ENCODE measurements at regions not wholly inside any gene's neighbourhood (a gene's known extent, or its start where the extent isn't known, plus 50 kb on each side); places are given as distances from the start of the nearest gene placed in this dataset.

- H3K27me3 Mint-ChIP-seq (ENCODE audit: low read depth) = no peaks in the 10 kb centered on the region
- DNase-seq (ENCODE audit: low spot score) = no peak
- H3K9me3 Mint-ChIP-seq = no peaks in the 10 kb centered on the region
- no peaks in the 10 kb centered on the region for H3K4me1 Mint-ChIP-seq (ENCODE audit: low read depth)
- intact Hi-C loops (cut with micrococcal nuclease) = no loop called here
- no peak overlapping the region for H3K27ac Mint-ChIP-seq
- no peaks in the 10 kb centered on the region for H3K36me3 Mint-ChIP-seq (ENCODE audit: low read depth)
- H3K4me3 Mint-ChIP-seq (ENCODE audit: low read depth) = no peak overlapping the region
These were observed 298.7 kb upstream of the SOX11 start for GRCh38 chr2:5393474-5393873.

- intact Hi-C loops (cut with micrococcal nuclease) = no loop called here
- H3K4me3 Mint-ChIP-seq (ENCODE audit: low read depth) = no peak overlapping the region
- no peak overlapping the region for H3K27ac Mint-ChIP-seq
- H3K4me1 Mint-ChIP-seq (ENCODE audit: low read depth) = no peaks in the 10 kb centered on the region
- H3K36me3 Mint-ChIP-seq (ENCODE audit: low read depth) = no peaks in the 10 kb centered on the region
- no peaks in the 10 kb centered on the region for H3K27me3 Mint-ChIP-seq (ENCODE audit: low read depth)
- no peaks in the 10 kb centered on the region for H3K9me3 Mint-ChIP-seq
- no peak for DNase-seq (ENCODE audit: low spot score)
These were observed 298.0 kb upstream of the SOX11 start for GRCh38 chr2:5394223-5394622.

- no peaks in the 10 kb centered on the region for H3K4me1 Mint-ChIP-seq (ENCODE audit: low read depth)
- no peaks in the 10 kb centered on the region for H3K27me3 Mint-ChIP-seq (ENCODE audit: low read depth)
- H3K9me3 Mint-ChIP-seq = no peaks in the 10 kb centered on the region
- intact Hi-C loops (cut with micrococcal nuclease) = no loop called here
- H3K4me3 Mint-ChIP-seq (ENCODE audit: low read depth) = no peak overlapping the region
- no peaks in the 10 kb centered on the region for H3K36me3 Mint-ChIP-seq (ENCODE audit: low read depth)
- no peak overlapping the region for H3K27ac Mint-ChIP-seq
- DNase-seq (ENCODE audit: low spot score) = no peak
These were observed 291.0 kb upstream of the SOX11 start for GRCh38 chr2:5401115-5401657.

- Mint-ChIP-seq H3K4me1 (ENCODE audit: low read depth) (no peaks in the 10 kb centered on the region), H3K4me3 (ENCODE audit: low read depth) (no peak overlapping the region), H3K36me3 (ENCODE audit: low read depth) (no peaks in the 10 kb centered on the region), H3K27ac (no peak overlapping the region), H3K9me3 (no peaks in the 10 kb centered on the region), H3K27me3 (ENCODE audit: low read depth) (no peaks in the 10 kb centered on the region)
- intact Hi-C loops (cut with micrococcal nuclease) = no loop called here
- DNase-seq (ENCODE audit: low spot score) = no peak
These were observed 288.8 kb upstream of the SOX11 start for GRCh38 chr2:5403392-5403791.

GRCh38 chr2:5409898-5410381, 282.2 kb upstream of the SOX11 start:
- Mint-ChIP-seq H3K36me3 (ENCODE audit: low read depth) (no peaks in the 10 kb centered on the region), H3K4me3 (ENCODE audit: low read depth) (no peak overlapping the region), H3K9me3 (no peaks in the 10 kb centered on the region), H3K27ac (no peak overlapping the region), H3K27me3 (ENCODE audit: low read depth) (no peaks in the 10 kb centered on the region), H3K4me1 (ENCODE audit: low read depth) (no peaks in the 10 kb centered on the region)
- no peak for DNase-seq (ENCODE audit: low spot score)
- intact Hi-C loops (cut with micrococcal nuclease) = no loop called here

- Mint-ChIP-seq H3K36me3 (ENCODE audit: low read depth) (no peaks in the 10 kb centered on the region), H3K4me1 (ENCODE audit: low read depth) (no peaks in the 10 kb centered on the region), H3K27me3 (ENCODE audit: low read depth) (no peaks in the 10 kb centered on the region), H3K27ac (no peak overlapping the region), H3K9me3 (no peaks in the 10 kb centered on the region), H3K4me3 (ENCODE audit: low read depth) (no peak overlapping the region)
- intact Hi-C loops (cut with micrococcal nuclease) = no loop called here
- no peak for DNase-seq (ENCODE audit: low spot score)
These were observed 281.0 kb upstream of the SOX11 start for GRCh38 chr2:5410991-5411700.

- H3K4me3 Mint-ChIP-seq (ENCODE audit: low read depth) = no peak overlapping the region
- DNase-seq (ENCODE audit: low spot score) = no peak
- intact Hi-C loops (cut with micrococcal nuclease) = no loop called here
- no peaks in the 10 kb centered on the region for H3K36me3 Mint-ChIP-seq (ENCODE audit: low read depth)
- H3K27ac Mint-ChIP-seq = no peak overlapping the region
- H3K4me1 Mint-ChIP-seq (ENCODE audit: low read depth) = no peaks in the 10 kb centered on the region
- no peaks in the 10 kb centered on the region for H3K27me3 Mint-ChIP-seq (ENCODE audit: low read depth)
- peaks cover under 1% of the 10 kb centered on the region for H3K9me3 Mint-ChIP-seq
These were observed 280.2 kb upstream of the SOX11 start for GRCh38 chr2:5412001-5412400.

- intact Hi-C loops (cut with micrococcal nuclease) = no loop called here
- Mint-ChIP-seq H3K9me3 (peaks cover 8% of the 10 kb centered on the region), H3K4me1 (ENCODE audit: low read depth) (no peaks in the 10 kb centered on the region), H3K27me3 (ENCODE audit: low read depth) (no peaks in the 10 kb centered on the region), H3K4me3 (ENCODE audit: low read depth) (no peak overlapping the region), H3K36me3 (ENCODE audit: low read depth) (no peaks in the 10 kb centered on the region), H3K27ac (no peak overlapping the region)
- no peak for DNase-seq (ENCODE audit: low spot score)
These were observed 258.3 kb upstream of the SOX11 start for GRCh38 chr2:5433855-5434254.

- Mint-ChIP-seq H3K27ac (no peak overlapping the region), H3K4me3 (ENCODE audit: low read depth) (no peak overlapping the region), H3K4me1 (ENCODE audit: low read depth) (no peaks in the 10 kb centered on the region), H3K36me3 (ENCODE audit: low read depth) (no peaks in the 10 kb centered on the region), H3K9me3 (peaks cover 4% of the 10 kb centered on the region), H3K27me3 (ENCODE audit: low read depth) (no peaks in the 10 kb centered on the region)
- DNase-seq (ENCODE audit: low spot score) = no peak
- intact Hi-C loops (cut with micrococcal nuclease) = no loop called here
These were observed 254.8 kb upstream of the SOX11 start for GRCh38 chr2:5437375-5437774.

GRCh38 chr2:5440174-5440573, 252.0 kb upstream of the SOX11 start:
- H3K36me3 Mint-ChIP-seq (ENCODE audit: low read depth) = no peaks in the 10 kb centered on the region
- H3K27ac Mint-ChIP-seq = no peak overlapping the region
- intact Hi-C loops (cut with micrococcal nuclease) = no loop called here
- no peak for DNase-seq (ENCODE audit: low spot score)
- peaks cover 9% of the 10 kb centered on the region for H3K9me3 Mint-ChIP-seq
- no peaks in the 10 kb centered on the region for H3K4me1 Mint-ChIP-seq (ENCODE audit: low read depth)
- H3K27me3 Mint-ChIP-seq (ENCODE audit: low read depth) = no peaks in the 10 kb centered on the region
- H3K4me3 Mint-ChIP-seq (ENCODE audit: low read depth) = no peak overlapping the region

- H3K4me1 Mint-ChIP-seq (ENCODE audit: low read depth) = no peaks in the 10 kb centered on the region
- H3K27ac Mint-ChIP-seq = no peak overlapping the region
- no peaks in the 10 kb centered on the region for H3K36me3 Mint-ChIP-seq (ENCODE audit: low read depth)
- H3K27me3 Mint-ChIP-seq (ENCODE audit: low read depth) = no peaks in the 10 kb centered on the region
- intact Hi-C loops (cut with micrococcal nuclease) = no loop called here
- H3K9me3 Mint-ChIP-seq = peaks cover 10% of the 10 kb centered on the region
- no peak overlapping the region for H3K4me3 Mint-ChIP-seq (ENCODE audit: low read depth)
- no peak for DNase-seq (ENCODE audit: low spot score)
These were observed 249.4 kb upstream of the SOX11 start for GRCh38 chr2:5442736-5443135.

- H3K27ac Mint-ChIP-seq = no peak overlapping the region
- H3K27me3 Mint-ChIP-seq (ENCODE audit: low read depth) = no peaks in the 10 kb centered on the region
- H3K4me3 Mint-ChIP-seq (ENCODE audit: low read depth) = no peak overlapping the region
- H3K4me1 Mint-ChIP-seq (ENCODE audit: low read depth) = no peaks in the 10 kb centered on the region
- intact Hi-C loops (cut with micrococcal nuclease) = no loop called here
- H3K36me3 Mint-ChIP-seq (ENCODE audit: low read depth) = no peaks in the 10 kb centered on the region
- H3K9me3 Mint-ChIP-seq = peaks cover 6% of the 10 kb centered on the region
- no peak for DNase-seq (ENCODE audit: low spot score)
These were observed 248.0 kb upstream of the SOX11 start for GRCh38 chr2:5444168-5444567.

GRCh38 chr2:5444854-5445253, 247.3 kb upstream of the SOX11 start:
- no peaks in the 10 kb centered on the region for H3K4me1 Mint-ChIP-seq (ENCODE audit: low read depth)
- peaks cover 6% of the 10 kb centered on the region for H3K9me3 Mint-ChIP-seq
- no peaks in the 10 kb centered on the region for H3K27me3 Mint-ChIP-seq (ENCODE audit: low read depth)
- no peak overlapping the region for H3K27ac Mint-ChIP-seq
- H3K36me3 Mint-ChIP-seq (ENCODE audit: low read depth) = no peaks in the 10 kb centered on the region
- DNase-seq (ENCODE audit: low spot score) = no peak
- no peak overlapping the region for H3K4me3 Mint-ChIP-seq (ENCODE audit: low read depth)
- intact Hi-C loops (cut with micrococcal nuclease) = no loop called here

Data from activated T-helper 2 cell treated with anti-CD3 and anti-CD28 coated beads, Interferon-gamma antibody, Interleukin-2, Interleukin-4, amounts not matched to agents 10 μg/mL and 5 μg/mL and 100 μg/mL, durations not matched to agents 14 hours and 24 hours and 36 hours (primary cell).